Stimulated activated naive CD8-positive, alpha-beta T cell treated with anti-CD3 and anti-CD28 coated beads, Interleukin-15, Interleukin-2, amounts not matched to agents 100 U/mL and 50 U/mL, for 24 hours (primary cell): ENCODE measurements at regions not wholly inside any gene's neighbourhood (a gene's known extent, or its start where the extent isn't known, plus 50 kb on each side); places are given as distances from the start of the nearest gene placed in this dataset.
"Not testable (repeated sequence)": the region's sequence is repeated elsewhere in the genome, so short reads cannot be mapped to it uniquely, and the experiment has no call there.

Source experiments
- ATAC-seq: fragments of 150-1000 bp; cut with Tn5 transposase; one replicate; pipeline ENCODE4 v1.10.0; 2021
- DNase-seq: peaks from one replicate; pipeline ENCODE4 v3.0.0; 2021

- ATAC-seq: no peak
Observed at GRCh38 chr3:163548015-163548414, 1530.3 kb downstream of the SI start.

GRCh38 chr3:163547014-163547685 lies 1531.1 kb downstream of the SI start:
- ATAC-seq (no peak), DNase-seq (no peak)

More at GRCh38 chr3:163548015-163548414, 1530.3 kb downstream of the SI start:
- no peak for DNase-seq

GRCh38 chr3:163543662-163544061 lies 1534.6 kb downstream of the SI start:
- DNase-seq: no peak
- ATAC-seq: no peak

- no peak for ATAC-seq
- no peak for DNase-seq
Observed at GRCh38 chr3:163541629-163542028, 1536.7 kb downstream of the SI start.

- DNase-seq (no peak), ATAC-seq (no peak)
Observed at GRCh38 chr3:163538387-163538786, 1539.9 kb downstream of the SI start.

- ATAC-seq: no peak
Observed at GRCh38 chr3:163533381-163533780, 1544.9 kb downstream of the SI start.

GRCh38 chr3:163523375-163523774 lies 1554.9 kb downstream of the SI start:
- no peak for ATAC-seq
- DNase-seq: no peak

More at GRCh38 chr3:163533381-163533780, 1544.9 kb downstream of the SI start:
- no peak for DNase-seq

- no peak for DNase-seq
- ATAC-seq: no peak
Observed at GRCh38 chr3:163521261-163521660, 1557.0 kb downstream of the SI start.

GRCh38 chr3:163518065-163518464 lies 1560.2 kb downstream of the SI start:
- ATAC-seq: no peak
- DNase-seq: no peak

- ATAC-seq (no peak), DNase-seq (no peak)
Observed at GRCh38 chr3:163513149-163513657, 1565.1 kb downstream of the SI start.

GRCh38 chr3:163508206-163508605 lies 1570.1 kb downstream of the SI start:
- DNase-seq (no peak), ATAC-seq (no peak)

- DNase-seq: no peak
- ATAC-seq: no peak
Observed at GRCh38 chr3:163504974-163505373, 1573.3 kb downstream of the SI start.

GRCh38 chr3:163499736-163500219 lies 1578.5 kb downstream of the SI start:
- not testable (repeated sequence) for DNase-seq, ATAC-seq

GRCh38 chr3:163498842-163499735 lies 1579.2 kb downstream of the SI start:
- ATAC-seq, DNase-seq: not testable (repeated sequence)

GRCh38 chr3:163491714-163492113 lies 1586.6 kb downstream of the SI start:
- no peak for DNase-seq
- ATAC-seq: no peak

GRCh38 chr3:163490119-163490518 lies 1588.2 kb downstream of the SI start:
- DNase-seq: peak; percentile 36
- ATAC-seq: no peak

GRCh38 chr3:163482695-163483094 lies 1595.6 kb downstream of the SI start:
- DNase-seq: no peak
- no peak for ATAC-seq

GRCh38 chr3:163481738-163482137 lies 1596.6 kb downstream of the SI start:
- DNase-seq: no peak
- ATAC-seq: no peak

- ATAC-seq (no peak), DNase-seq (no peak)
Observed at GRCh38 chr3:163476179-163476578, 1602.1 kb downstream of the SI start.

- DNase-seq: no peak
- ATAC-seq: no peak
Observed at GRCh38 chr3:163474766-163475165, 1603.5 kb downstream of the SI start.

- no peak for DNase-seq
- ATAC-seq: no peak
Observed at GRCh38 chr3:163468531-163469335, 1609.6 kb downstream of the SI start.

- DNase-seq (no peak), ATAC-seq (no peak)
Observed at GRCh38 chr3:163462446-163462845, 1615.8 kb downstream of the SI start.
